Lower lobe of right lung (tissue), 2 donors: ENCODE measurements at regions not wholly inside any gene's neighbourhood (a gene's known extent, or its start where the extent isn't known, plus 50 kb on each side); places are given as distances from the start of the nearest gene placed in this dataset.

Experiments
- ATAC-seq, 2 donors: fragments of 200-7000 bp; cut with Tn5 transposase; one replicate each; pipeline ENCODE4 v1.9.1; 2020 to 2022; ENCODE audit warnings: mild to moderate bottlenecking in 2 of 2, moderate library complexity in 2 of 2
- DNase-seq: peaks from one replicate; pipeline ENCODE4 v3.0.0-alpha.2; 2020
- H3K27ac ChIP-seq: fragments of 200-600 bp; one replicate; pipeline ENCODE4 v1.8.0; 2022
- H3K27me3 ChIP-seq: fragments of 200-600 bp; one replicate; pipeline ENCODE4 v1.8.0; 2022; ENCODE audit warnings: low read depth
- H3K36me3 ChIP-seq: fragments of 200-600 bp; one replicate; pipeline ENCODE4 v1.8.0; 2022; ENCODE audit warnings: mild to moderate bottlenecking
- H3K4me1 ChIP-seq: fragments of 200-600 bp; one replicate; pipeline ENCODE4 v1.8.0; 2022
- H3K4me3 ChIP-seq: fragments of 200-600 bp; one replicate; pipeline ENCODE4 v1.8.0; 2022; ENCODE audit warnings: mild to moderate bottlenecking
- H3K9me3 ChIP-seq: fragments of 200-600 bp; one replicate; pipeline ENCODE4 v1.8.0; 2022
- intact Hi-C: fragments of 100-400 bp; cut with DNase I; formaldehyde crosslinking; loops from one replicate; pipeline ENCODE4 v1.11.0; 2022
- TF ChIP-seq, protein P1 (sequence below): fragments of 200-600 bp; IDR thresholded peaks from one replicate; pipeline ENCODE4 v1.8.0; 2022; ENCODE audit warnings: antibody characterized with exemption, mild to moderate bottlenecking
- donor health status: DM: no; HTN: yes; CAD: no; lungs with severe emphysema.

DNA sequence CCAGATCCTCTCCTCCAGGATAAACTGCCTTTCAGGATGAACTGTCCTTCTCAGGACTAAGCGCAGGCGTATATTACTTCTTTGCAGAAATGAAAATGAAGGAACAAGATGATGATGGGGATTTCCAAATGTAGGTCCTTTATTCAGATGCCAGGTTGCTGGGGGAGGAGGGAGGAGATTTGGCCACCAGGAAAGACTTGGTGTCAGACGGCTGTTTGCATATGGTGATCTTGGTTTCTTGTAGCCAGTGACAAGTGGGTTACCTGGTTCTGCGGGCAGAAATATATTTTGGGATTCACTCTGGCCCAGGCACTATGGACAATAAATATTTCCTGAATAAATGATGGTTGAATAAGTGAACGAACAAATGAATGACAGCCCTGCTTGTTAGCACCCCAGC lies 243.4 kb downstream of the MIAT start:
- no peaks in the 10 kb centered on the region for H3K4me1 ChIP-seq
- intact Hi-C loops, result no loop called here
- no peak for DNase-seq

GRCh38 chr22:26901198-26901816 lies 243.9 kb downstream of the MIAT start:
- TF ChIP-seq, protein P1, sequence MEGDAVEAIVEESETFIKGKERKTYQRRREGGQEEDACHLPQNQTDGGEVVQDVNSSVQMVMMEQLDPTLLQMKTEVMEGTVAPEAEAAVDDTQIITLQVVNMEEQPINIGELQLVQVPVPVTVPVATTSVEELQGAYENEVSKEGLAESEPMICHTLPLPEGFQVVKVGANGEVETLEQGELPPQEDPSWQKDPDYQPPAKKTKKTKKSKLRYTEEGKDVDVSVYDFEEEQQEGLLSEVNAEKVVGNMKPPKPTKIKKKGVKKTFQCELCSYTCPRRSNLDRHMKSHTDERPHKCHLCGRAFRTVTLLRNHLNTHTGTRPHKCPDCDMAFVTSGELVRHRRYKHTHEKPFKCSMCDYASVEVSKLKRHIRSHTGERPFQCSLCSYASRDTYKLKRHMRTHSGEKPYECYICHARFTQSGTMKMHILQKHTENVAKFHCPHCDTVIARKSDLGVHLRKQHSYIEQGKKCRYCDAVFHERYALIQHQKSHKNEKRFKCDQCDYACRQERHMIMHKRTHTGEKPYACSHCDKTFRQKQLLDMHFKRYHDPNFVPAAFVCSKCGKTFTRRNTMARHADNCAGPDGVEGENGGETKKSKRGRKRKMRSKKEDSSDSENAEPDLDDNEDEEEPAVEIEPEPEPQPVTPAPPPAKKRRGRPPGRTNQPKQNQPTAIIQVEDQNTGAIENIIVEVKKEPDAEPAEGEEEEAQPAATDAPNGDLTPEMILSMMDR, result no peak
- Histone ChIP-seq H3K4me1 (no peaks in the 10 kb centered on the region), H3K27me3 (peaks cover 23% of the 10 kb centered on the region), H3K36me3 (no peaks in the 10 kb centered on the region), H3K4me3 (no peak overlapping the region), H3K27ac (no peak overlapping the region), H3K9me3 (no peaks in the 10 kb centered on the region)
- no peak for ATAC-seq
- no peak for DNase-seq
- intact Hi-C loops, result no loop called here

More for the DNA sequence above, 243.4 kb downstream of the MIAT start:
- TF ChIP-seq, protein P1, result no peak
- H3K27me3 ChIP-seq, result peaks cover 23% of the 10 kb centered on the region
- no peak overlapping the region for H3K27ac ChIP-seq
- no peaks in the 10 kb centered on the region for H3K9me3 ChIP-seq
- H3K4me3 ChIP-seq, result no peak overlapping the region
- ATAC-seq, result no peak
- H3K36me3 ChIP-seq, result no peaks in the 10 kb centered on the region

DNA sequence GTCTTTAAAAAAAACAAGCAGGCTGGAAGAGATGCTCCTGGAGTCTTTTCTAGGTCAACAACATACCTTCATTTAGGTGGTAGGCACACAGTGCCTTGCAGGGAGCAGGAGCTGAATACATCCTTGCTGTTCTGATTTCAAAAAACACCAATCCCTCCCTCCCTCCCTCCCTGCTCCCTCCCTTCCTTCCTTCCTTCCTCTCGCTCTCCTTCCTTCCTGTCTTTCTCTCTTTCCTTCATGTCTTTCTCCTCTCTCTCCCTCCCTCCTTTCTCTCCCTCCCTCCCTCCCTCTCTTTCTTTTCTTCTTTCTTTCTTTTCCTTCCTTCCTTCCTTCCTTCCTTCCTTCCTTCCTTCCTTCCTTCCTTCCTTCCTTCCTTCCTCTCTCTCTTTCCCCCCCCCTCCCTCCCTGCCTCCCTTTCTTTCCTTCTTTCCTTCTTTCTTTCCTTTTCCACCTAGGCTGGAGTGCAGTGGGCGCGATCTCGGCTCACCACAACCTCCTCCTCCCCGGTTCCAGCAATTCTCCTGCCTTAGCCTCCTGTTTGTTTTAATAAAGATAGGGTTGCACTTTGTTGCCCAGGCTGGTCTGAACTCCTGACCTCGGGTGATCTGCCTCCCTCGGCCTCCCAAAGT lies 245.1 kb downstream of the MIAT start:
- Histone ChIP-seq H3K27me3 (peaks cover 23% of the 10 kb centered on the region), H3K27ac (no peak overlapping the region), H3K9me3 (no peaks in the 10 kb centered on the region), H3K36me3 (no peaks in the 10 kb centered on the region), H3K4me1 (no peaks in the 10 kb centered on the region), H3K4me3 (no peak overlapping the region)
- intact Hi-C loops, result no loop called here
- ATAC-seq (no peak), DNase-seq (no peak)
- TF ChIP-seq, protein P1, result no peak

GRCh38 chr22:26903030-26903856 lies 245.9 kb downstream of the MIAT start:
- peak in 1 of 2 donors; percentile 37 for ATAC-seq
- Histone ChIP-seq H3K27ac (no peak overlapping the region), H3K27me3 (peaks cover 23% of the 10 kb centered on the region)

DNA sequence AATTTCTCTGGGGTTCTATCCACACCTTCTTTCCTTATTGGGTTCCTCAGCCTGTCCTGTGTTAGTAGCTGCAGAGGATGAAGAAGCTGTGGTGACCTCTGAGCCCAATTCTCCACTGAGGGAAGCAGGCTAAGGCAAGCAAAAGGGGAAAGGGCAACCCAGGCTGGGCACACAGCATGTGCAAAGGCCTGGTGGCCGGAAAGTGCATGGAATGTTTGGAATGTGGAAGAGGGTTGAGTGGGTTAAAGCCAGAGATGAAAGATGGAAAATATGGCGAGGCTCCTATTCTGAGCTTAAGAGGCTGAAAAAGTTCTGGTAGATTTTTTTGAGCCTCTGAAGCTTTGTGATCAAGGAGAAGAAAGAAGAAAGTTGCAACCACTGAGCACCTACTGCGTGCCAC lies 247.1 kb downstream of the MIAT start:
- intact Hi-C loops, result no loop called here
- TF ChIP-seq, protein P1, result no peak
- ATAC-seq, result no peak
- H3K4me3 ChIP-seq, result no peak overlapping the region
- DNase-seq, result no peak
- no peaks in the 10 kb centered on the region for H3K4me1 ChIP-seq
- no peaks in the 10 kb centered on the region for H3K9me3 ChIP-seq
- peaks cover 20% of the 10 kb centered on the region for H3K27me3 ChIP-seq
- no peak overlapping the region for H3K27ac ChIP-seq
- no peaks in the 10 kb centered on the region for H3K36me3 ChIP-seq

More at GRCh38 chr22:26903030-26903856, 245.9 kb downstream of the MIAT start:
- DNase-seq, result no peak
- H3K4me3 ChIP-seq, result no peak overlapping the region
- TF ChIP-seq, protein P1, result no peak
- intact Hi-C loops, result no loop called here
- no peaks in the 10 kb centered on the region for H3K9me3 ChIP-seq
- H3K36me3 ChIP-seq, result no peaks in the 10 kb centered on the region
- H3K4me1 ChIP-seq, result no peaks in the 10 kb centered on the region
